B cell (primary cell): ENCODE measurements at regions not wholly inside any gene's neighbourhood (a gene's known extent, or its start where the extent isn't known, plus 50 kb on each side); places are given as distances from the start of the nearest gene placed in this dataset.

Experiments
- ATAC-seq: fragments of 200-7000 bp; cut with Tn5 transposase; one replicate; pipeline ENCODE4 v1.10.0; 2021; ENCODE audit warnings: low read depth, mild to moderate bottlenecking, moderate number of reproducible peaks, moderate library complexity
- CTCF ChIA-PET: fragments of 350-600 bp; sonication (Branson Sonifier 250); formaldehyde crosslinking; loops from one replicate; lab custom pipeline; 2021; ENCODE audit warnings: antibody characterized with exemption, inconsistent platforms; lab: Charles Lee
- POLR2A ChIA-PET: fragments of 350-600 bp; sonication (Branson Sonifier 250); formaldehyde crosslinking; loops from one replicate; lab custom pipeline; 2021; ENCODE audit warnings: antibody characterized with exemption; lab: Charles Lee
- DNase-seq: peaks from one replicate; pipeline ENCODE4 v3.0.0; 2013
- H2AFZ ChIP-seq: 2 replicates; pipeline ENCODE4 v1.6.1; 2012; ENCODE audit warnings: mild to moderate bottlenecking, low read depth, low read length; ENCODE audit not compliant: insufficient read depth, poor library complexity, severe bottlenecking
- H3K27ac ChIP-seq, 2 donors: 1 replicate in 1 of 2; 2 replicates in 1 of 2; pipeline ENCODE4 v1.5.1; 2012 to 2013; ENCODE audit warnings: low read length in 2 of 2, mild to moderate bottlenecking in 2 of 2, moderate library complexity in 1 of 2
- H3K27me3 ChIP-seq, 4 experiments: fragments of 200-600 bp in 1 of 4; sonication (generic) in 1 of 4; replicated peaks in 1 of 4; 1 replicate in 2 of 4; 2 replicates in 2 of 4; pipeline versions ENCODE4 v1.6.1 to v1.7.0; 2013 to 2016; ENCODE audit warnings: low read length in 3 of 4, mild to moderate bottlenecking in 2 of 4, mixed read lengths in 1 of 4, moderate library complexity in 1 of 4; ENCODE audit not compliant: insufficient read depth in 4 of 4, control insufficient read depth in 3 of 4; ENCODE audit errors: control extremely low read depth in 1 of 4
- H3K36me3 ChIP-seq, 2 experiments: replicated peaks in 1 of 2; 1 replicate in 1 of 2; 2 replicates in 1 of 2; pipeline versions ENCODE4 v1.6.1 to v1.7.1; 2013; ENCODE audit warnings: low read length in 1 of 2; ENCODE audit not compliant: insufficient read depth in 2 of 2, control insufficient read depth in 1 of 2; ENCODE audit errors: control extremely low read depth in 1 of 2, extremely low read depth in 1 of 2
- H3K4me1 ChIP-seq, 2 donors: fragments of 200-600 bp in 1 of 2; sonication (generic) in 1 of 2; 1 replicate in 1 of 2; 2 replicates in 1 of 2; pipeline versions ENCODE4 v1.5.1 to v1.6.1; 2013 to 2017; ENCODE audit warnings: low read length in 2 of 2; ENCODE audit not compliant: control insufficient read depth in 2 of 2, insufficient read depth in 2 of 2
- H3K4me2 ChIP-seq: replicated peaks from 2 replicates; pipeline ENCODE3; 2012; ENCODE audit warnings: mild to moderate bottlenecking, low read depth, low read length; ENCODE audit not compliant: poor library complexity, severe bottlenecking
- H3K4me3 ChIP-seq, 5 experiments: fragments of 200-600 bp in 1 of 5; sonication (generic) in 1 of 5; 1 replicate in 3 of 5; 2 replicates in 2 of 5; pipeline versions ENCODE4 v1.5.1 to v1.7.0; 2011 to 2016; ENCODE audit warnings: low read length in 4 of 5, mild to moderate bottlenecking in 4 of 5, low read depth in 2 of 5, control low read depth in 1 of 5, moderate library complexity in 1 of 5; ENCODE audit not compliant: insufficient read depth in 1 of 5; ENCODE audit errors: control extremely low read depth in 1 of 5, extremely low read depth in 1 of 5
- H3K79me2 ChIP-seq: fragments of 200-600 bp; sonication (generic); one replicate; pipeline ENCODE4 v1.6.0; 2016; ENCODE audit warnings: low read length; ENCODE audit not compliant: control insufficient read depth, insufficient read depth
- H3K9ac ChIP-seq: fragments of 200-600 bp; sonication (generic); 2 replicates; pipeline ENCODE4 v1.6.1; 2017; ENCODE audit warnings: mild to moderate bottlenecking, low read length, moderate library complexity
- H3K9me3 ChIP-seq, 3 donors: one replicate each; pipeline versions ENCODE4 v1.6.1 to v1.7.1; 2013; ENCODE audit warnings: low read length in 2 of 3; ENCODE audit not compliant: control insufficient read depth in 2 of 3, insufficient read depth in 1 of 3; ENCODE audit errors: control extremely low read depth in 1 of 3
- H4K20me1 ChIP-seq: 2 replicates; pipeline ENCODE4 v1.6.0; 2012; ENCODE audit warnings: mild to moderate bottlenecking, low read length; ENCODE audit not compliant: insufficient read depth, control insufficient read depth, poor library complexity, severe bottlenecking
- H3K27ac Mint-ChIP-seq: one replicate; pipeline ENCODE4 v1.8.0; 2021; ENCODE audit warnings: mixed read lengths
- H3K27me3 Mint-ChIP-seq: one replicate; pipeline ENCODE4 v1.8.0; 2021; ENCODE audit warnings: mixed read lengths
- H3K4me1 Mint-ChIP-seq: one replicate; pipeline ENCODE4 v1.8.0; 2021; ENCODE audit warnings: mixed read lengths
- H3K4me3 Mint-ChIP-seq: one replicate; pipeline ENCODE4 v1.8.0; 2021; ENCODE audit warnings: mixed read lengths
- H3K9me3 Mint-ChIP-seq: one replicate; pipeline ENCODE4 v1.8.0; 2022; ENCODE audit warnings: mixed read lengths; ENCODE audit not compliant: insufficient read depth
- EZH2 ChIP-seq: IDR thresholded peaks from 2 replicates; pipeline ENCODE4 v1.6.1; 2012; ENCODE audit warnings: borderline replicate concordance, low read depth, mild to moderate bottlenecking, moderate library complexity, low read length; ENCODE audit not compliant: insufficient read depth, poor library complexity, severe bottlenecking
- WGBS: methylation state at CpG from one replicate; pipeline ENCODE4 v1.1.5; 2013; ENCODE audit warnings: missing lambda C conversion rate; ENCODE audit not compliant: insufficient coverage; 5-methylcytosine and 5-hydroxymethylcytosine counted together
- intact Hi-C: fragments of 100-400 bp; cut with micrococcal nuclease; formaldehyde crosslinking; loops from one replicate; pipeline ENCODE4 v1.10.0; 2022
- TF ChIP-seq, protein P1 (sequence below): fragments of 200-600 bp; IDR thresholded peaks from one replicate; pipeline ENCODE4 v1.8.0; 2022; ENCODE audit warnings: antibody characterized with exemption, mild to moderate bottlenecking

DNA sequence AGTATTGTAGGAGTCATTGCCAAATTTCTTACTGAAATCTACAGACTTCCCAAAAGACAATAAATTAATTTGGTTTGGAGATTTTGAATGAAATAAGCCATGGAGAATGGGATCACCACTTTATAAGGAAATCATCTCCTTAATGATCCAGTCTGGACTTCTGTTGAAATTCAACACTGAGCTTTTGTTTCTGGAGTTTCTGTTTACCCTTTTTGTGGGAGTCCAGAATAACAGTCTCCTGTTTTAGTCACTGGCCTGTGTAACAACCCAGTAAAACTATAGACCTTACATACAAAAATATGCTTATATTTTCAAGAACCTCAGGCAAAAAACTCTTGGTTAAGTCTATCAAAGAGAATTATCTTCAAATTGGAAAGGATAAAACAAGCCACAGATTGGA lies 321.7 kb upstream of the PLET1 start:
- Histone ChIP-seq H3K79me2 (no peaks in the 10 kb centered on the region), H4K20me1 (no peaks in the 10 kb centered on the region), H3K4me2 (no peak overlapping the region), H3K36me3 (no peaks in the 10 kb centered on the region), H3K4me1 (no peaks in the 10 kb centered on the region), H3K4me3 (no peak overlapping the region), H3K9ac (no peak overlapping the region), H3K9me3 (no peaks in the 10 kb centered on the region), H3K27me3 (peaks cover 0 to 2% (median 0%) of the 10 kb centered on the region in 4 experiments), H2AFZ (no peak overlapping the region), H3K27ac (no peak overlapping the region)
- Mint-ChIP-seq H3K27ac (no peak overlapping the region), H3K4me3 (no peak overlapping the region), H3K9me3 (no peaks in the 10 kb centered on the region), H3K27me3 (peaks cover 6% of the 10 kb centered on the region), H3K4me1 (no peaks in the 10 kb centered on the region)
- ChIA-PET POLR2A (no interaction called here), CTCF (interaction anchor here (1.4 kb wide), 1 partner anchor 10 kb away, joined by 4 read pairs; no protein-coding TSS in a partner anchor)
- no peak for TF ChIP-seq EZH2
- DNase-seq (no peak), ATAC-seq (no peak)
- intact Hi-C loops, result no loop called here

DNA sequence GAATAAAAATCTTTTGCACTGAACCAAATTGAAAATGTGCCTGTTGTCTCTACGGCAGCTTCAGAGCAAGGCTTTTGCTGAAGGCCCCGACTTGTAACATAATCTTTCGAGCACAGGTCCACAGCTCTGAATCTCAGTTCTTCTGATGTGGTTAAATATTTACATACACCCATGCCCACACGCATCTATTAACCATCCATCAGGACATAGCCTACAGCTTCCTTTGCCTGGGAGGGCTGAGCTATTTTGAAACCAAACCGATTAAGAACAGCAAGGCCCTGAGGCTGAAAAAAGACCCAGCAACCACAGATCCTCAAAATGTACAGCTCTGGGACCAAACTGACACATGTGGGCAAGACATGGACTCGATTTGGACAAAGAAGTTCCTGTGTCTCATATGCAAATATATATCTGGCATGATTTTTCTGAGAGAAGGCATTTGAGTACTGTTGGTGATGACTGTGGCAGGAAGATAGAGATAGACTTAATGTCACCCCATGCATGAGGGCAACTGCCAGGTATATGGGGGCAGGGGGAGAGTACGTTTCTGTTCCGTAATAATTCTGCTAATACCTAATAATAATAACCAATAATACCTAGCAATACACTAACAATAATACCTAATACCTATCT lies 322.7 kb upstream of the PLET1 start:
- no peak overlapping the region for H3K27ac ChIP-seq
- intact Hi-C loops, result no loop called here
- H3K4me1 ChIP-seq, result no peaks in the 10 kb centered on the region
- no peaks in the 10 kb centered on the region for H3K79me2 ChIP-seq
- H3K9me3 ChIP-seq, result no peaks in the 10 kb centered on the region
- Mint-ChIP-seq H3K4me3 (no peak overlapping the region), H3K27ac (no peak overlapping the region), H3K9me3 (no peaks in the 10 kb centered on the region), H3K4me1 (peaks cover 2% of the 10 kb centered on the region), H3K27me3 (peaks cover 10% of the 10 kb centered on the region)
- H3K36me3 ChIP-seq, result no peaks in the 10 kb centered on the region
- DNase-seq (no peak), ATAC-seq (no peak)
- no peak overlapping the region for H2AFZ ChIP-seq
- TF ChIP-seq, protein P1, sequence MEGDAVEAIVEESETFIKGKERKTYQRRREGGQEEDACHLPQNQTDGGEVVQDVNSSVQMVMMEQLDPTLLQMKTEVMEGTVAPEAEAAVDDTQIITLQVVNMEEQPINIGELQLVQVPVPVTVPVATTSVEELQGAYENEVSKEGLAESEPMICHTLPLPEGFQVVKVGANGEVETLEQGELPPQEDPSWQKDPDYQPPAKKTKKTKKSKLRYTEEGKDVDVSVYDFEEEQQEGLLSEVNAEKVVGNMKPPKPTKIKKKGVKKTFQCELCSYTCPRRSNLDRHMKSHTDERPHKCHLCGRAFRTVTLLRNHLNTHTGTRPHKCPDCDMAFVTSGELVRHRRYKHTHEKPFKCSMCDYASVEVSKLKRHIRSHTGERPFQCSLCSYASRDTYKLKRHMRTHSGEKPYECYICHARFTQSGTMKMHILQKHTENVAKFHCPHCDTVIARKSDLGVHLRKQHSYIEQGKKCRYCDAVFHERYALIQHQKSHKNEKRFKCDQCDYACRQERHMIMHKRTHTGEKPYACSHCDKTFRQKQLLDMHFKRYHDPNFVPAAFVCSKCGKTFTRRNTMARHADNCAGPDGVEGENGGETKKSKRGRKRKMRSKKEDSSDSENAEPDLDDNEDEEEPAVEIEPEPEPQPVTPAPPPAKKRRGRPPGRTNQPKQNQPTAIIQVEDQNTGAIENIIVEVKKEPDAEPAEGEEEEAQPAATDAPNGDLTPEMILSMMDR, result no peak
- POLR2A ChIA-PET, result no interaction called here
- H3K4me3 ChIP-seq, result no peak overlapping the region
- CTCF ChIA-PET, result interaction anchor here (0.9 to 8.2 kb wide), 2 partner anchors 13 to 704 kb away, joined by 3 to 122 read pairs; no protein-coding TSS in a partner anchor
- H3K9ac ChIP-seq, result no peak overlapping the region
- 22% methylated on average over 2 of the region's 8 CpGs for WGBS
- peaks cover 0 to 2% (median 0%) of the 10 kb centered on the region in 4 experiments for H3K27me3 ChIP-seq
- H4K20me1 ChIP-seq, result no peaks in the 10 kb centered on the region
- H3K4me2 ChIP-seq, result no peak overlapping the region
